Uterus (tissue), 2 donors: ENCODE measurements at regions not wholly inside any gene's neighbourhood (a gene's known extent, or its start where the extent isn't known, plus 50 kb on each side); places are given as distances from the start of the nearest gene placed in this dataset.

Source experiments
- CTCF ChIP-seq, 4 experiments: fragments of 200-600 bp in 2 of 4; fragments of 450-650 bp in 2 of 4; sonication (generic) in 2 of 4; IDR thresholded peaks; one replicate each; pipeline ENCODE4 v1.5.1; 2016 to 2019; ENCODE audit warnings: antibody characterized with exemption in 4 of 4, mild to moderate bottlenecking in 2 of 4, moderate library complexity in 1 of 4
- POLR2A ChIP-seq, 2 donors: fragments of 450-650 bp; IDR thresholded peaks; one replicate each; pipeline ENCODE4 v1.6.1; 2016; ENCODE audit warnings: antibody characterized with exemption in 2 of 2, mild to moderate bottlenecking in 1 of 2, moderate library complexity in 1 of 2

DNA sequence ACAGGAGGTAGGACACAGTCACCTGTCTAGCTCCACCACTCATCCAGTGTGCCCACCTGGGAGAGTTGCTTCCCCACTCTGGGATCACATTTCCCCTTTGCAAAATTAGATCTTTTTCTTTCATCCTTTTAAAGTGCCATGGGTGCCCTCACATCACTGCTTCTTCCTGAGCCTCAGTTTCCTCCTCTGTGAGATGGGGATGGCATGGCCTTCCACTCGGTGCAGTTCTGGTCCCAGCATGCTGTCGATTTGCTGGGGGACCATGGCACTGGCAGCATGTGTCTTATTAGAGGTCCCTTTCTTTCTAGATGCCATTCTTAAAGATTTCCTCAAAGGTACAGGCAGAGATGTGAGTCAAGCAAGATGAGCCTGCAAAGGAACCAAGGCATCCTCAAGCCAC lies 158.3 kb upstream of the ZMIZ1 start:
- TF ChIP-seq CTCF (IDR thresholded peaks at IDR 0.05) (no peak), POLR2A (IDR thresholded peaks at IDR 0.05) (no peak)
